GM21717 (cell line): ENCODE measurements at regions not wholly inside any gene's neighbourhood (a gene's known extent, or its start where the extent isn't known, plus 50 kb on each side); places are given as distances from the start of the nearest gene placed in this dataset.
"Not testable (repeated sequence)": the region's sequence is repeated elsewhere in the genome, so short reads cannot be mapped to it uniquely, and the experiment has no call there.

Experiments used
- ATAC-seq: cut with Tn5 transposase; IDR thresholded peaks from one replicate; pipeline ENCODE4 v1.9.1; 2021; ENCODE audit warnings: mild to moderate bottlenecking, moderate library complexity; ENCODE audit not compliant: unreplicated experiment

DNA sequence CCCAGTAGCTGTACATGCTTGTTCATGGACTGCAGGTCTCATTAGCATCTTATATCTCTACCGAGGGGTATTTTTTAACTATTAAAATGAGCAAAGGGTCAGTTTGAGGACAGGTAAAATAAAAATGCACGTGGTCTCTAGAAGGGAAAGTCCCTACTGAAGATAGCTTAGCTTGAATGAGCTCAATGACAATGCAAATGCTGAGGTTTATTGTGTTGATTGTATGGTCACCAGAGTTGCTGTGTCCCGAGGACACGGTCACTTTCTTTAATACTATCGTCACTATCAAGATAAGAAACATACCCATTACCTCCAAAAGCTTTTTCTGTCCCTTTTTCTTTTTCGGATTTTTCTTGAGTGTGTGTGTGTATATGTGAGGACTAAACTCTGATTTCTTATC is 250.5 kb upstream of the PRKX start:
- ATAC-seq: peak; percentile 65

DNA sequence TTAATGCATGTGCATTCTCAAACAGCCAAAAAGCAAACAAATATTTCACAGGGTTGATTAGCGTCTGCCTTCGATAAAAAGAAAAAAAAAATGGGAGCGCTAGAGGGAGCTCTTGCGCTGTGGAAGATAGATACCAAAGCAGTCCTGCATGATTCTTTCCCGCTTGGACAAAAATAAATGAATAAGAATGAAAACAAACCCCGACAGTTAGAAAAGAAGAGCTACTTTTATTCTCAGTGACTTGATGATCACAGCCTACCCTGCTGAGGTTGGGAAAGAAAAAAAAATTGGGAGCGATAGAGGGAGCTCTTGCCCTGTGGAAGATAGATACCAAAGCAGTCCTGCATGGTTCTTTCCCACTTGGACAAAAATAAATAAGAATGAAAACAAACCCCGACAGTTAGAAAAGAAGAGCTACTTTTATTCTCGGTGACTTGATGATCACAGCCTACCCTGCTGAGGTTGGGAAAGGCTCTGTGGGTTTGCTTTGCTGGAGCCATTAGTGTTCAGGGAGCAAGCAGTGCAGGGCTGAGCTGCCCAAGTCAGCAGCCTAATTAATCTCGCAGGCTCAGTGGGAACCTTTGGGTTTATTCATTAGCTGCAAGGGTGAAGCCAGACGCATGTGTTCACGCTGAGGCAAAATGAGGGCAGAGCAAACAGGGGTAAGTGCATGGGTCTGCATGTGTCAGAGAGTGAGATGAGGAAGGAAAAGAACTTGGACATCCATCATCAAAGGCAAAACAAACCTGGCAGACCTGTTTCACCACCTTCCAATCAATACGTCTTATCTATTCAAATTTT is 249.3 kb upstream of the PRKX start:
- no peak for ATAC-seq

DNA sequence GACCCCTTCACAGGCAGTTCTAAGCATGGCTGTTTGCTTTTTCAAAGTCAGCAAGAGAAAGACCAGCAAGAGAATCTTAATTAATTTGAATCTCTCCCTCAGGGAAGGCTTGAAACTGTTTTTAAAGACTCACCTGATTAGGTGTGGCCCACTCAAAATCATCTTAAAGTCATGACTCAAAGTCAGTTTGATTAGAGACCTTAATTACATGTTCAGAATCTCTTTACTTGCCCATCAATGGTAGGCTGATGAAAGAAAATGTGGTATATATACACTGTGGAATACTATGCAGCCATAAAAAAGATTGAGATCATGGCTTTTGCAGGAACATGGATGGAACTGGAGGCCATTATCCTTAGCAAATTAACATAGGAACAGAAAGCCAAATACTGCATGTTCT is 247.5 kb upstream of the PRKX start:
- no peak for ATAC-seq

DNA sequence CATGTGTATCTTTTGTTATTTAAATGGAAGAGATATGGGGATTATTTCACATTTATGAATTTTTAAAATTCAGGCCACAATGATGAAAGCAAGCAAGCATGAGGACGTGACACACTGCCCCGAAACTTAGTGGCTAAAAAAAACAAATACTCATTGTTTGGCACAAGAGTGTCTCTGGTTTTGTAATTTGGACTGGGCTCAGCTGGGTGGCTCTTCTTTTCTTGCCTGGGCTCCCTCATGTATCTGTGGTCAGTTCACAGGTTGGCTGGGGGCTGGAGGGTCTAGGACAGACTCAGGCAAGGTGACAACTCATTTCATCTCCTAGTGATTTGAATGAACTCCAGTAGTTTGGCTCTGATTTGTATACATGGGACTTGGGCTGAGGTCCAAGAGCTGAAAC is 238.4 kb upstream of the PRKX start:
- no peak for ATAC-seq

DNA sequence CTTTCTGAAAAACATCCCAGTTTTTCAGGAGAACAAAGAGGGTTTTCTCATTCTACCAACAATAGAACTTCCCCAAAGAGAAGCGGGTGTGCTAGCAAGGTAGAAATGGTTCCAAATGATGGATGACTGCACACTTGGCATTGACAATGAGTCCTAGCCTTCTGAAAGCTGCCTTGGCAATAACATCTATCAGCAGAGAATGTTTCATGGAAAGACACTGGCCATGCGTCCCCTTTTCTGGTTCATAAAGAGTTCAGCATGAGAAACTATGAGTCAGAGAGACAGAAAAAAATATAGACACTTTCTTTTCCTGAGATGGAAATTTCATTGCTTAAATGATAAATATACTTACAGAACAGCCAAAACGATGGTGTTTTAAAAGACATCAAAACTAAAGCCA is 236.9 kb upstream of the PRKX start:
- no peak for ATAC-seq

DNA sequence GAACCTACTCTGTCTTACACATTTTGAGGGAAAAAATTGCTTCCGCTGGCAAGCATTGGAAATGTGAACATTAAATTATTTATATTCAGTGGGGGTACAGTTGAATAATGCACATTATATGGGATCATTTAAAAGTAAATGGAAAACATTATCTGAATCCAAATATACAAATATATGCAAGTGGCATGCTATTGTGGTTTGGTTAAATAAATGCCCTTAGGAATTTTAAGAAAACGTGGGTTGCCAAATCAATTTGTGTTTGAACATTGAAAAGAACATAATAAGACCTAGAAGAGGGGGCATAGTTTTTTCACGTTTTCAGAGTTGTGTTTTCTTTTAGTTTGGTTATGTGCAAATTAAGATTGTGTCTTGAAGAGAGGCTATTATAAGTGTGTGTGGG is 230.5 kb upstream of the PRKX start:
- no peak for ATAC-seq

DNA sequence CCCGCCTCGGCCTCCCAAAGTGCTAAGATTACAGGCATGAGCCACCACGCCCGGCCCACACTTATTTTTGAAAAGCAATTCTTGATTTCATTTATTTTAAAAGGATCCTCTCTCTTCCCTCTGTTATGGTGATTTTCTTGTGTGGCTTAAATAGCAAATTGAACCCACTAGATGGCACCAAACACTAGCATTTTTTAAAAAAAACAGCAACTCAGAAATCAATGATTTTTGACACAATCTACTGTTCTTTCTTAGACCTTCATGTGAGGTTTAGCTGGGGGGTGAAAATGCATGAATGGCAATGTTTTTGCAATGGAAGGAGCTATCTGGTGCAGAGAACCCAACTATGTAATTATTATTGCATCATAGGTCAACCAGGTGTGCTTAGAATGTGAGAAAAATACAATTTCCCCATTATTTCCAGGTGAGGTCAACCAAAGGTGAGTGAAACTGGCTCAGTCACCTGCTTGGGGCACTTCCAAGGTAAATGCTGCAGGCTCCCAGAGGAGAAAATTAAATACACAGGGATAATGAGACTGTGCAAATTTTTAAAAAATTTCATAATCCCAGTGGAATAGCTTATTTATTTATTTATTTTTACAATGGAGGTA is 226.7 kb upstream of the PRKX start:
- no peak for ATAC-seq

DNA sequence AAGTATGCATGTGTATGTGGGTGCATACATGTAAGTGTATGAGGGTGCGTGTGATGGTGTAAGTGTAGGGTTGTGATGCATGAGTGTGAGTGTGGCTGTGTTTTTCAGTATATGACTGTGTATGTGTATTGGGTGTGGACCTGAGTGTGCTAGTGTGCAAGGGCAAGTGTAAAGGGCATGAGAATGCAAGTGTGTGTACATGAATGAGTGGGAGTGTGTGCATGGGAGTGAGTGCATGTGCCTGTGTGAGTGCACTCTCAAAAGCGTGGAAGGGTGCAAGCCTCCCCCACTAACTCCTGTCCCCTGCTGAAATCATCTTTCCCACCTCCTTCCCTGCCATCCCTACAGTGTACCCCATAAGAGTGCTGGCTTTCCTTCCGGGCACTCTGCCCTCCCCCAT is 225.1 kb upstream of the PRKX start:
- no peak for ATAC-seq

DNA sequence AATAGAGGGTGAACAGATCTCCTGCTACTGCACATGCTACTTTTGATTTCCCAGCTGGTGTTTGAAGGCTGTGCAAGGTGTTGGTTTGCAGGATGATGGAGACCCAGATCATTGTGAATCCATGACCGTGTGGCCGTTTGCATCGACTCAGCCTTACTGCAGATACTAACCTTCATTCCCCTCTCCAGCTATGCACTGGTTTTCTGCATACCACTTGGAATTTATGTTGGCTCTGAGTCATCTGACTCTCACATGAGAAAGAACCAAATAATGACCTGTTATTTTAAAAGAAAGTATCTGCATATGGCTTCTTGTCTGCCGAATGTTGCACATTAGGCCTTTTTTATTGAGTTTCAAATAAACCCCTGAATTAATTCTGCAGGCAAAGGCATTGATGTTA is 221.7 kb upstream of the PRKX start:
- not testable (repeated sequence) for ATAC-seq

DNA sequence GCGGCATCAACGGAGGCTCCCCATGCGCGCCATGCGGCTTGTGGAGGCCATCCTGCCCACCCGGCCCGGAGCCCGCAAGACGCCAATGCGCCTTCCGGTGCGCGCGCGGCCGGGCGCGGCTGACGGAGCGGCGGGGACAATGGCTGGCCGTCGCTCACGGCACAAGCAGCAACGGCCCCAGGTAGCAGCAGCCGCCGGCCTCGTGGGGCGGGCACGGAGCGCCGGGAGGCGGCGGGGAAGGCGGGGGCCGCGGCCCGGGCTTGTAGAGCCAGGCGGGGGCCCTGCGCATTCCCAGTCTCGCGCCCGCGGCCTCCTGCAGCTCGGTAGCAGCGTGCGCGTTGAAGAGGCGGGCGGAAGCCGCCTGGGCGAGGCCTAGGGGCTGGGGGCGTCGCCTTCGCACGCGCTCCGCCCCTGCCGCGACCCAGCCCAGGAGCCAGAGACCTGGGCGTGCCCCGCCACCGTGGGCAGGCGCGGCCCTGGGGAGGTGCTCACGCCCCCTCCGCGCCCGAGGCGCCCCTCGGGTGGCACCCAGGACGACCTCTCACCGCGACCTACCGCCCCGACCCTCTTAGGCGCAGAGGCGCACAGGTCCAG is 207.1 kb upstream of the PRKX start:
- ATAC-seq: peak; percentile 100

DNA sequence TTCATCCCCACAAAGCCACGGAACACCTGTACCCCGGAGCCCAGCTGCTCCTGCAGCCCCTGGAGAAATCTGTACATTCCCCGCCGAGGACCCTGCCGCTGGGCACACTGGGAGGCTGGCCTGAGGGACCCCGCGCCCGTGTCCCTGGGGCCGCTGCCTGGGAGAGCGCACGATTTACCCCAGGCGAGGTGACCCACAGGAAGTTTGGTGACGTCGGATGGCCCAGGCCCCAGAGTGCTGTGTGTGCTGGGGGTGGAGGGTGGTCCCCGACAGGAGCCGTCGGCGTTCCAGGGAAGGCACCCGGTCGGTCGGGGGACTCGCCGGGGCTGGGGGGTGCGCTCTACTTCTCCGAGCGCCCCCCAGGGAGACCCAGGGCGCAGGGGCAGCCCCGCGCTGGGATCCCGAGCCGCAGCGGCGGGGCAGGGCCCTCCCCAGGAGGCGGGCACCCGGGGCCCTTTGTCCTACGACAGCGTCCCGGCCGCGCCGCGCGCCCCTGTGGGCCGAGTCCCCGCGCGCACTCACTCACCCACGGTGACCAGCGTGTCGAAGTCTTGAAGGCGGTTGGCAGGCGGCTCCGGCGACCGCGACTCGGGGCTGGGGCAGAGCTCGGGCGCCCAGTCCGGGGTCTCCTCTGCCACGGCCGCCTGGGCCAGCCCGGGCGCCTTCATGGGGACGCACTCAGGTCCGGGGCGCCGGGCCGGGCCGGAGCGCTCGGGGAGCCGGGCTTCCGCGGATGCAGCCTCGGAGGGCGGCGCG is 206.4 kb upstream of the PRKX start:
- ATAC-seq: peak; percentile 42

DNA sequence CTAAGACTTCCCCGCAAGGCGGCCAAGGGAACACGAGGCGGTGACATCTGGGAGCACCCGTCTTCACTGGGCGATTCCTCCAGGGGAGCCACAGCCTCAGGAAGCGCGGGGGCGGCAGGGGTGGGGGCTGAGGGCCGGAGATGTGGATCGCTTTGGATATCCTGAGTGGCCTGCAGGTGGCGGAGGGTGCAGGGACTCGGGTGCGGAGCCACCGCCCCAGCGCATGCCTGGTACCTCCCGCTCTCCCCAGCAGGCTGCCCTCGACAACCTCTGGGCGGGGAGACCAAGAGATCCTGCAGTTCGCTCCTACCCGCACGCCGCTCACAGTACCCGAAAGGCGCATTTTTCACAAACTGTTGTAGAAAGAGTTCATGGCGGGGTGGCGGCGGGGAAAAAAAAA is 201.4 kb upstream of the PRKX start:
- not testable (repeated sequence) for ATAC-seq

DNA sequence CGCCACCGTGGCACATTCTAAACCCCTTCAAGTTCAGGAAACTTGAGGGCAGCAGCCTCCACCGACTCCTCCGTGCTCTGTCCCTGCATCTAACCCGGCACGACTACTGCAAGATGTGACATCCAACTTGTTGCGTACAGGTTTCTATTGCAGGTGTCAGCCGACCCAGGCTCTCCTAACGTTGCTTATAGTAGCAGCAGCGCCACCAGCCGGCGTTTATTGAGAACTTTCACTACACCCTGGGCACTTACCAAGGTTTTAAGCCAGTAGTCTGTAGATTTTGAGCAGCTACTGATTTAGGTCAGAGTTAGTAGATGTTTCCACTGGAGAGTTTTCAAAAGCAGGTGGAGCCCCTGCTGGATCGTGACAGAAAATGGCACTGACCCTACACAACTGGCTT is 200.6 kb upstream of the PRKX start:
- ATAC-seq: not testable (repeated sequence)

DNA sequence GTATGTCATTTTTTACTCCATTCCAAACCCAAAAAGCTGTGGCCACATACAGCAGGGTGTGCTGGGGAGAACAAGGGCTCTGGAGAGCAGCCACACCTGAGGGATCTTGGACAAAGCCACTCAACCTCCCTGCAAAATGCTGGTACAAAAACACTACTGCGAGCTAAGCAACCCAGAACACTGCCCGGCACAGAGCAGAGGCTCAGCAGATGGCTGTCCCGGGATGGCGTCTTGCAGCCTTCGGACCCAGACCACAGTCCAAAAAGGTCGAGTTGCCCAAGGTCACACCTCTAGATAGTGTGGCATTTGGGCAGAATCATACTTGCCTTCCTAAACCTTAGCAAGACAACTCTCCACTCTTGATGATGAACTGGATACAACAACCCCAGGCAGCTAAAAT is 197.6 kb upstream of the PRKX start:
- ATAC-seq: not testable (repeated sequence)

DNA sequence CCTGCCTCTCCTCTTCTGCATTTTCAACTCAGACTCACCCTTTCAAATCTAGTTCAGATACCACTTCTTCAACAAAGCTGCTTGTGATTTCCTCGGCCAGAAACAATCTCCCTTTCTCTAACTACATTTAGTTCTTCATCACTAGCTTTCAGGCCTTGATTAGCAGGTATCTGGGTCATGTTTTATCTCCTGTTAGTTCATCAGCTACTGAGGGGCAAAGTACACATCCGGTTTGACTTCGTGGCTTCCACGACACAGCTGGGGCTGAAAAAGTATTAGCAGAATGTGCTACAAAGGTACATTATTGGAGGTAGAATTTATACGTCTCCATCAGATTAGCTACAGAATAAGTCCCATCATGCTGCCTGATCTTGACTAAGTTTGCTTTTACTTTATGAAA is 197.2 kb upstream of the PRKX start:
- ATAC-seq: not testable (repeated sequence)

DNA sequence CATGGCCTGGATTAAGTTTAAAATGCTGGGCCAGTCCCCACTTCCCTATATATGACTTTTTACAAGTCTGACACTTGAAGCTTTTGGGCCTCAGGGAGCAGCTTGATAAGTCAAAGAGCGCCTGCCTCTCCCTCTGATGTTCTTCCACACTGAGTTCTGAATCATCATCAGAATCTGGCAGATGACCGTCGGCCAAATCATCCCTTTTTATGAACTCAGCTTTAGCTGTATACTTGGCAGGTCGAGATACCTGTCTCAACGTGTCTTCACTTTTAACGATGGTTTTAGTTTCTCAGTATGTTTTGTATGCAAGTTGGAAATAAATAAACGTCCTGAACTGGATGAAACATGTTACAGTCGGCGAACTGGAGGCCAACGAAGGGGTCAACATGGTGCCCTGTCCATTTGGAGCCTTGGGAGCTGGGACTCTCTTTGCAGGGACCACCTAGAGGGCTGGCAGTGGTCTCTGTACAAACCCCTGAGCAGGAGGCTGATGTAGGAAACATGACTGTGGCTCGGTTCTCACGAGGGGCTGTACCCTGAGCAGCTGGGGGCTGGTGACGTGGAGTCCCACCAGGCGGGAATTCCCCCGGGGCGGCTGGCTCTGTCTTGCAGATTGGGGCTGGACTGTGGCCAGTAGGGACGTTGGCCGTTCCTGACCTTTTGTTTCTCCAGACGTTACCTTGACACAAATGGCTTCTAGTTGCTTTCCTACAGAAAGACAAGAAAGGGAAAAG is 192.2 kb upstream of the PRKX start:
- ATAC-seq: not testable (repeated sequence)

DNA sequence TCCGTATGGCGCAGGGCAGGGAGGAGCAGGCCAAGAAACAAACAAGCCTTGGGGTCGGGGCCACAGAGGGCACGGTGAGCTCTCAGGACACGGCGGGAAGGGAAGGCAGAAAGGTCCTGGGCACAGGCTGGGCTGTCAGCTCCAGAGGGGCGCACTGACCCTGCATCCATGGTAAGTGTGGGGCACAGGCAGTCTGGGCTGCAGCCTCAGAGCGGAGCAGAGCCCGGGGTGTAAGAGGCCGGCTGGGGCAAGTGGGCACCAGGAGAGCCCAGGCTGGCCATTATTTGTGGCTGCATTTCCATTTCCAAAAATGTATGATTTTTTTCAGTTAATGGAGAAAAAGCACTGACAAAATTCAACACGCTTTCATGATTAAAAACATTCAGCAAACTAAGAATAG is 188.8 kb upstream of the PRKX start:
- not testable (repeated sequence) for ATAC-seq

DNA sequence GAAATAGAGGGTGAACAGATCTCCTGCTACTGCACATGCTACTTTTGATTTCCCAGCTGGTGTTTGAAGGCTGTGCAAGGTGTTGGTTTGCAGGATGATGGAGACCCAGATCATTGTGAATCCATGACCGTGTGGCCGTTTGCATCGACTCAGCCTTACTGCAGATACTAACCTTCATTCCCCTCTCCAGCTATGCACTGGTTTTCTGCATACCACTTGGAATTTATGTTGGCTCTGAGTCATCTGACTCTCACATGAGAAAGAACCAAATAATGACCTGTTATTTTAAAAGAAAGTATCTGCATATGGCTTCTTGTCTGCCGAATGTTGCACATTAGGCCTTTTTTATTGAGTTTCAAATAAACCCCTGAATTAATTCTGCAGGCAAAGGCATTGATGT is 183.3 kb upstream of the PRKX start:
- not testable (repeated sequence) for ATAC-seq

DNA sequence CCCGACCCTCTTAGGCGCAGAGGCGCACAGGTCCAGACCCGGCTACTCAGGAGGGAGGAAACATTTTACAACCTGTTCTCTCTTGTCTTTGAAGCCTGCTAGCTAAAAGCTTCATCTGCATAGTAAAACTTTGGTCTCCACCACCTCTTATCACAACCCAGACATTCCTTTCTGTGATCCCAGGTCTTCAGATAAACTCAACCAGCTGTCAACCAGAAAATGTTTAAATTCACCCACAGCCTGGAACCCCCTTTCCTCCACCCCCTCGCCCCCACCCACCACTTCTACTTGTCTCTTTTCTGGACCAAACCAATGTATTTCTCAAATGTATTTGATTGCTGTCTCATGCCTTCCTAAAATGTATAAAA is 169.1 kb upstream of the PRKX start:
- ATAC-seq: not testable (repeated sequence)

DNA sequence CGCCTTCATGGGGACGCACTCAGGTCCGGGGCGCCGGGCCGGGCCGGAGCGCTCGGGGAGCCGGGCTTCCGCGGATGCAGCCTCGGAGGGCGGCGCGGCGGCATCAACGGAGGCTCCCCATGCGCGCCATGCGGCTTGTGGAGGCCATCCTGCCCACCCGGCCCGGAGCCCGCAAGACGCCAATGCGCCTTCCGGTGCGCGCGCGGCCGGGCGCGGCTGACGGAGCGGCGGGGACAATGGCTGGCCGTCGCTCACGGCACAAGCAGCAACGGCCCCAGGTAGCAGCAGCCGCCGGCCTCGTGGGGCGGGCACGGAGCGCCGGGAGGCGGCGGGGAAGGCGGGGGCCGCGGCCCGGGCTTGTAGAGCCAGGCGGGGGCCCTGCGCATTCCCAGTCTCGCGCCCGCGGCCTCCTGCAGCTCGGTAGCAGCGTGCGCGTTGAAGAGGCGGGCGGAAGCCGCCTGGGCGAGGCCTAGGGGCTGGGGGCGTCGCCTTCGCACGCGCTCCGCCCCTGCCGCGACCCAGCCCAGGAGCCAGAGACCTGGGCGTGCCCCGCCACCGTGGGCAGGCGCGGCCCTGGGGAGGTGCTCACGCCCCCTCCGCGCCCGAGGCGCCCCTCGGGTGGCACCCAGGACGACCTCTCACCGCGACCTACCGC is 168.6 kb upstream of the PRKX start:
- ATAC-seq: peak; percentile 99
